ENCODE measurements at regions not wholly inside any gene's neighbourhood (a gene's known extent, or its start where the extent isn't known, plus 50 kb on each side); places are given as distances from the start of the nearest gene placed in this dataset.

DNA sequence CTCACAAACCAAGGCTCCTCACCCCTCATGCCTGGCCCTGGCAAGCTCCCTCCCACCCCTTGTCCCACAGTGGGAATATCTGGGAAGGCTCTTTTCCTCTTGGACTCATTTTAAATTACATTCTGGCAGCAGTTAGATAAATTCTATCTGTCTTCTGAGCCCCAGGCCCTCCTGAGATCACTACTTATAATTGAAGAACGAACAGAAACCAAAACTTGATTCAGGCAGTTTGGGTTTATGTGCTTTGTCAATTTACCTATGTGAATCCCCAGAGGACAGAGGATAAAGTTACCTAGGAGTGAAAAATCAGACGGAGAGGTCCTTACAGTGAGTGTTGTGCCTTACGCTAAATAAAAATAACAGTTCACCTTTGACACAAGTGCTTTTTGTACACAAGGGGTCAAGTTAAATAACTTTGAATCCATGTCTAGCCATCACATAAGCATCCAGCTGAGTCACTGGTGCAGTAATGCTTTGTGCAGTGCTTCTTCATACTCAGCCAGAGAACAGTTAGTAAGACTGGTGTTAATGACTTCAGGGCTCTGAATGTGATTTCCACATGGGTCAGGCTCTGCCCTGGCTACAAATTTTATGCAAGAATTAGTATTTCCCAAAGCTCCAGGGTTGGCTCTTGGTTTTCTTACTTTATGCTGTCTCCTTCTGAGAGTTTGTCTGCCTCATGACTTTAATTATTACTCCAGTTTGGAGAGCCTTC is 329.3 kb downstream of the INSIG2 start:
- TF ChIP-seq, protein P1, sequence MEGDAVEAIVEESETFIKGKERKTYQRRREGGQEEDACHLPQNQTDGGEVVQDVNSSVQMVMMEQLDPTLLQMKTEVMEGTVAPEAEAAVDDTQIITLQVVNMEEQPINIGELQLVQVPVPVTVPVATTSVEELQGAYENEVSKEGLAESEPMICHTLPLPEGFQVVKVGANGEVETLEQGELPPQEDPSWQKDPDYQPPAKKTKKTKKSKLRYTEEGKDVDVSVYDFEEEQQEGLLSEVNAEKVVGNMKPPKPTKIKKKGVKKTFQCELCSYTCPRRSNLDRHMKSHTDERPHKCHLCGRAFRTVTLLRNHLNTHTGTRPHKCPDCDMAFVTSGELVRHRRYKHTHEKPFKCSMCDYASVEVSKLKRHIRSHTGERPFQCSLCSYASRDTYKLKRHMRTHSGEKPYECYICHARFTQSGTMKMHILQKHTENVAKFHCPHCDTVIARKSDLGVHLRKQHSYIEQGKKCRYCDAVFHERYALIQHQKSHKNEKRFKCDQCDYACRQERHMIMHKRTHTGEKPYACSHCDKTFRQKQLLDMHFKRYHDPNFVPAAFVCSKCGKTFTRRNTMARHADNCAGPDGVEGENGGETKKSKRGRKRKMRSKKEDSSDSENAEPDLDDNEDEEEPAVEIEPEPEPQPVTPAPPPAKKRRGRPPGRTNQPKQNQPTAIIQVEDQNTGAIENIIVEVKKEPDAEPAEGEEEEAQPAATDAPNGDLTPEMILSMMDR (IDR thresholded peaks at IDR 0.05 in 4 of 5, conservative IDR thresholded peaks at IDR 0.05 in 1 of 5): no peak
- TF ChIP-seq POLR2A (IDR thresholded peaks at IDR 0.05): no peak
